ENCODE measurements at regions not wholly inside any gene's neighbourhood (a gene's known extent, or its start where the extent isn't known, plus 50 kb on each side); places are given as distances from the start of the nearest gene placed in this dataset.

- Histone ChIP-seq H3K23ac (ENCODE audit: low read length in 2 of 2) (no peak overlapping the region), H2BK5ac (ENCODE audit: low read depth, low read length, poor library complexity, severe bottlenecking) (no peak overlapping the region), H4K91ac (ENCODE audit: low read length) (no peak overlapping the region), H2BK120ac (ENCODE audit: low read depth, low read length) (no peak overlapping the region), H2AK5ac (ENCODE audit: low read length, severe bottlenecking) (no peak overlapping the region), H3K4me1 (ENCODE audit: control insufficient read depth, insufficient read depth, low read depth, low read length) (no peaks in the 10 kb centered on the region), H3K4me3 (ENCODE audit: insufficient read depth in 1 of 2, low read depth in 1 of 2, low read length in 2 of 2) (no peak overlapping the region), H3K14ac (ENCODE audit: low read length in 2 of 2) (no peak overlapping the region), H3K36me3 (ENCODE audit: control insufficient read depth in 1 of 2, insufficient read depth in 2 of 2, low read depth in 1 of 2, low read length in 2 of 2) (no peaks in the 10 kb centered on the region), H3K18ac (ENCODE audit: low read depth in 1 of 2, low read length in 2 of 2) (no peak overlapping the region), H3K79me1 (replicated peaks; ENCODE audit: low read length, poor library complexity, severe bottlenecking) (no peaks in the 10 kb centered on the region), H2AFZ (ENCODE audit: low read depth, low read length) (no peak overlapping the region), H3K27ac (ENCODE audit: low read length, poor library complexity, severe bottlenecking) (no peak overlapping the region), H3K27me3 (ENCODE audit: control insufficient read depth in 1 of 2, insufficient read depth in 1 of 2, low read length in 2 of 2) (no peaks in the 10 kb centered on the region), H3K4ac (ENCODE audit: low read depth in 1 of 2, low read length in 2 of 2) (no peak overlapping the region), H2BK12ac (ENCODE audit: low read length in 2 of 2) (no peak overlapping the region), H3K9me3 (ENCODE audit: control insufficient read depth, low read length) (no peaks in the 10 kb centered on the region), H4K8ac (ENCODE audit: low read length) (no peak overlapping the region), H3K4me2 (ENCODE audit: low read length, poor library complexity, severe bottlenecking) (no peak overlapping the region), H2BK15ac (ENCODE audit: low read depth, poor library complexity, severe bottlenecking) (no peak overlapping the region), H3K9ac (ENCODE audit: low read length) (no peak overlapping the region)
- no peak for DNase-seq
- 84% methylated on average over 2 of the region's 2 CpGs for WGBS
Measured at GRCh38 chr18:40019797-40020392, 1935.1 kb upstream of the PIK3C3 start.

GRCh38 chr18:40018266-40018665 lies 1936.8 kb upstream of the PIK3C3 start:
- Histone ChIP-seq H2BK12ac (ENCODE audit: low read length in 2 of 2) (no peak overlapping the region), H3K4ac (ENCODE audit: low read depth in 1 of 2, low read length in 2 of 2) (no peak overlapping the region)
- 100% methylated on average over 1 of the region's 6 CpGs for WGBS

GRCh38 chr18:40017021-40017420 lies 1938.0 kb upstream of the PIK3C3 start:
- H3K27ac ChIP-seq (ENCODE audit: low read length, poor library complexity, severe bottlenecking), result no peak overlapping the region
- no peak overlapping the region for H4K8ac ChIP-seq (ENCODE audit: low read length)
- no peak overlapping the region for H3K18ac ChIP-seq (ENCODE audit: low read depth in 1 of 2, low read length in 2 of 2)
- H3K4ac ChIP-seq (ENCODE audit: low read depth in 1 of 2, low read length in 2 of 2), result no peak overlapping the region
- no peaks in the 10 kb centered on the region for H3K9me3 ChIP-seq (ENCODE audit: control insufficient read depth, low read length)
- H3K9ac ChIP-seq (ENCODE audit: low read length), result no peak overlapping the region
- H4K91ac ChIP-seq (ENCODE audit: low read length), result no peak overlapping the region
- no peak overlapping the region for H2BK120ac ChIP-seq (ENCODE audit: low read depth, low read length)
- H3K4me3 ChIP-seq (ENCODE audit: insufficient read depth in 1 of 2, low read depth in 1 of 2, low read length in 2 of 2), result no peak overlapping the region
- no peak overlapping the region for H2AFZ ChIP-seq (ENCODE audit: low read depth, low read length)
- no peak overlapping the region for H3K14ac ChIP-seq (ENCODE audit: low read length in 2 of 2)
- no peaks in the 10 kb centered on the region for H3K4me1 ChIP-seq (ENCODE audit: control insufficient read depth, insufficient read depth, low read depth, low read length)
- H2BK15ac ChIP-seq (ENCODE audit: low read depth, poor library complexity, severe bottlenecking), result no peak overlapping the region
- DNase-seq, result no peak
- 100% methylated on average over 6 of the region's 6 CpGs for WGBS
- no peak overlapping the region for H3K4me2 ChIP-seq (ENCODE audit: low read length, poor library complexity, severe bottlenecking)
- no peaks in the 10 kb centered on the region for H3K36me3 ChIP-seq (ENCODE audit: control insufficient read depth in 1 of 2, insufficient read depth in 2 of 2, low read depth in 1 of 2, low read length in 2 of 2)
- H2AK5ac ChIP-seq (ENCODE audit: low read length, severe bottlenecking), result no peak overlapping the region
- H3K79me1 ChIP-seq (replicated peaks; ENCODE audit: low read length, poor library complexity, severe bottlenecking), result no peaks in the 10 kb centered on the region
- H2BK12ac ChIP-seq (ENCODE audit: low read length in 2 of 2), result no peak overlapping the region
- H3K23ac ChIP-seq (ENCODE audit: low read length in 2 of 2), result no peak overlapping the region
- no peaks in the 10 kb centered on the region for H3K27me3 ChIP-seq (ENCODE audit: control insufficient read depth in 1 of 2, insufficient read depth in 1 of 2, low read length in 2 of 2)
- H2BK5ac ChIP-seq (ENCODE audit: low read depth, low read length, poor library complexity, severe bottlenecking), result no peak overlapping the region

More at GRCh38 chr18:40018266-40018665, 1936.8 kb upstream of the PIK3C3 start:
- no peak overlapping the region for H2BK120ac ChIP-seq (ENCODE audit: low read depth, low read length)
- H3K9me3 ChIP-seq (ENCODE audit: control insufficient read depth, low read length), result no peaks in the 10 kb centered on the region
- no peak overlapping the region for H3K18ac ChIP-seq (ENCODE audit: low read depth in 1 of 2, low read length in 2 of 2)
- H3K4me3 ChIP-seq (ENCODE audit: insufficient read depth in 1 of 2, low read depth in 1 of 2, low read length in 2 of 2), result no peak overlapping the region
- H3K36me3 ChIP-seq (ENCODE audit: control insufficient read depth in 1 of 2, insufficient read depth in 2 of 2, low read depth in 1 of 2, low read length in 2 of 2), result no peaks in the 10 kb centered on the region
- H2AK5ac ChIP-seq (ENCODE audit: low read length, severe bottlenecking), result no peak overlapping the region
- no peaks in the 10 kb centered on the region for H3K4me1 ChIP-seq (ENCODE audit: control insufficient read depth, insufficient read depth, low read depth, low read length)
- H3K9ac ChIP-seq (ENCODE audit: low read length), result no peak overlapping the region
- no peak overlapping the region for H3K23ac ChIP-seq (ENCODE audit: low read length in 2 of 2)
- H4K91ac ChIP-seq (ENCODE audit: low read length), result no peak overlapping the region
- no peaks in the 10 kb centered on the region for H3K27me3 ChIP-seq (ENCODE audit: control insufficient read depth in 1 of 2, insufficient read depth in 1 of 2, low read length in 2 of 2)
- H4K8ac ChIP-seq (ENCODE audit: low read length), result no peak overlapping the region
- H2BK15ac ChIP-seq (ENCODE audit: low read depth, poor library complexity, severe bottlenecking), result no peak overlapping the region
- no peak overlapping the region for H3K27ac ChIP-seq (ENCODE audit: low read length, poor library complexity, severe bottlenecking)
- no peak overlapping the region for H3K4me2 ChIP-seq (ENCODE audit: low read length, poor library complexity, severe bottlenecking)
- no peak overlapping the region for H3K14ac ChIP-seq (ENCODE audit: low read length in 2 of 2)
- DNase-seq, result no peak
- H2AFZ ChIP-seq (ENCODE audit: low read depth, low read length), result no peak overlapping the region
- no peaks in the 10 kb centered on the region for H3K79me1 ChIP-seq (replicated peaks; ENCODE audit: low read length, poor library complexity, severe bottlenecking)
- H2BK5ac ChIP-seq (ENCODE audit: low read depth, low read length, poor library complexity, severe bottlenecking), result no peak overlapping the region

- Histone ChIP-seq H2BK120ac (ENCODE audit: low read depth, low read length) (no peak overlapping the region), H2BK5ac (ENCODE audit: low read depth, low read length, poor library complexity, severe bottlenecking) (no peak overlapping the region), H3K9ac (ENCODE audit: low read length) (no peak overlapping the region), H4K8ac (ENCODE audit: low read length) (no peak overlapping the region), H3K27me3 (ENCODE audit: control insufficient read depth in 1 of 2, insufficient read depth in 1 of 2, low read length in 2 of 2) (no peaks in the 10 kb centered on the region), H3K4me1 (ENCODE audit: control insufficient read depth, insufficient read depth, low read depth, low read length) (no peaks in the 10 kb centered on the region), H3K23ac (ENCODE audit: low read length in 2 of 2) (no peak overlapping the region), H2AFZ (ENCODE audit: low read depth, low read length) (no peak overlapping the region), H2BK12ac (ENCODE audit: low read length in 2 of 2) (no peak overlapping the region), H3K36me3 (ENCODE audit: control insufficient read depth in 1 of 2, insufficient read depth in 2 of 2, low read depth in 1 of 2, low read length in 2 of 2) (no peaks in the 10 kb centered on the region), H3K4me2 (ENCODE audit: low read length, poor library complexity, severe bottlenecking) (no peak overlapping the region), H3K27ac (ENCODE audit: low read length, poor library complexity, severe bottlenecking) (no peak overlapping the region), H2AK5ac (ENCODE audit: low read length, severe bottlenecking) (no peak overlapping the region), H4K91ac (ENCODE audit: low read length) (no peak overlapping the region), H3K4ac (ENCODE audit: low read depth in 1 of 2, low read length in 2 of 2) (no peak overlapping the region), H3K14ac (ENCODE audit: low read length in 2 of 2) (no peak overlapping the region), H3K4me3 (ENCODE audit: insufficient read depth in 1 of 2, low read depth in 1 of 2, low read length in 2 of 2) (no peak overlapping the region), H3K18ac (ENCODE audit: low read depth in 1 of 2, low read length in 2 of 2) (no peak overlapping the region), H3K79me1 (replicated peaks; ENCODE audit: low read length, poor library complexity, severe bottlenecking) (no peaks in the 10 kb centered on the region), H3K9me3 (ENCODE audit: control insufficient read depth, low read length) (no peaks in the 10 kb centered on the region), H2BK15ac (ENCODE audit: low read depth, poor library complexity, severe bottlenecking) (no peak overlapping the region)
- no peak for DNase-seq
- no CpG with 5 or more reads among the region's 1 CpG for WGBS
Measured at GRCh38 chr18:40016405-40016804, 1938.6 kb upstream of the PIK3C3 start.
